ENCODE measurements at regions not wholly inside any gene's neighbourhood (a gene's known extent, or its start where the extent isn't known, plus 50 kb on each side); places are given as distances from the start of the nearest gene placed in this dataset.

- Histone ChIP-seq H3K4me3 (ENCODE audit: insufficient read depth, low read depth, low read length) (no peak overlapping the region), H3K27me3 (ENCODE audit: control insufficient read depth, insufficient read depth, low read length, poor library complexity, severe bottlenecking) (no peaks in the 10 kb centered on the region), H3K4me1 (ENCODE audit: control insufficient read depth, insufficient read depth, low read length) (no peaks in the 10 kb centered on the region), H3K27ac (ENCODE audit: insufficient read depth, low read depth, low read length, poor library complexity, severe bottlenecking) (no peak overlapping the region), H3K36me3 (ENCODE audit: control insufficient read depth, insufficient read depth, low read length) (no peaks in the 10 kb centered on the region), H3K9me3 (ENCODE audit: control insufficient read depth, low read length) (no peaks in the 10 kb centered on the region)
- 93 to 96% methylated on average over 3 of the region's 3 CpGs for WGBS, 2 experiments
These were observed 315.7 kb upstream of the ECI2 start for GRCh38 chr6:4451081-4451480.

- no peaks in the 10 kb centered on the region for H3K9me3 ChIP-seq (ENCODE audit: control insufficient read depth, low read length)
- no peak overlapping the region for H3K27ac ChIP-seq (ENCODE audit: insufficient read depth, low read depth, low read length, poor library complexity, severe bottlenecking)
These were observed 314.9 kb upstream of the ECI2 start for GRCh38 chr6:4450237-4450636.

GRCh38 chr6:4449409-4449808 lies 314.0 kb upstream of the ECI2 start:
- H3K36me3 ChIP-seq (ENCODE audit: control insufficient read depth, insufficient read depth, low read length): no peaks in the 10 kb centered on the region
- 85 to 86% methylated on average over 1 of the region's 1 CpG for WGBS, 2 experiments
- no peaks in the 10 kb centered on the region for H3K4me1 ChIP-seq (ENCODE audit: control insufficient read depth, insufficient read depth, low read length)
- no peaks in the 10 kb centered on the region for H3K9me3 ChIP-seq (ENCODE audit: control insufficient read depth, low read length)
- no peak overlapping the region for H3K27ac ChIP-seq (ENCODE audit: insufficient read depth, low read depth, low read length, poor library complexity, severe bottlenecking)
- no peak overlapping the region for H3K4me3 ChIP-seq (ENCODE audit: insufficient read depth, low read depth, low read length)
- H3K27me3 ChIP-seq (ENCODE audit: control insufficient read depth, insufficient read depth, low read length, poor library complexity, severe bottlenecking): no peaks in the 10 kb centered on the region

More at GRCh38 chr6:4450237-4450636, 314.9 kb upstream of the ECI2 start:
- H3K4me3 ChIP-seq (ENCODE audit: insufficient read depth, low read depth, low read length): no peak overlapping the region
- no peaks in the 10 kb centered on the region for H3K4me1 ChIP-seq (ENCODE audit: control insufficient read depth, insufficient read depth, low read length)
- WGBS, 2 experiments: 100% methylated on average over 1 of the region's 1 CpG; no CpG with 5 or more reads in 1 of the 2 experiments
- H3K36me3 ChIP-seq (ENCODE audit: control insufficient read depth, insufficient read depth, low read length): no peaks in the 10 kb centered on the region
- H3K27me3 ChIP-seq (ENCODE audit: control insufficient read depth, insufficient read depth, low read length, poor library complexity, severe bottlenecking): no peaks in the 10 kb centered on the region

- Histone ChIP-seq H3K27me3 (ENCODE audit: control insufficient read depth, insufficient read depth, low read length, poor library complexity, severe bottlenecking) (no peaks in the 10 kb centered on the region), H3K4me3 (ENCODE audit: insufficient read depth, low read depth, low read length) (no peak overlapping the region), H3K9me3 (ENCODE audit: control insufficient read depth, low read length) (no peaks in the 10 kb centered on the region), H3K36me3 (ENCODE audit: control insufficient read depth, insufficient read depth, low read length) (no peaks in the 10 kb centered on the region), H3K27ac (ENCODE audit: insufficient read depth, low read depth, low read length, poor library complexity, severe bottlenecking) (no peak overlapping the region), H3K4me1 (ENCODE audit: control insufficient read depth, insufficient read depth, low read length) (no peaks in the 10 kb centered on the region)
- 100% methylated on average over 1 to 2 of the region's 3 CpGs for WGBS, 2 experiments
These were observed 313.5 kb upstream of the ECI2 start for GRCh38 chr6:4448841-4449240.

GRCh38 chr6:4447639-4448330 lies 312.4 kb upstream of the ECI2 start:
- Histone ChIP-seq H3K4me1 (ENCODE audit: control insufficient read depth, insufficient read depth, low read length) (no peaks in the 10 kb centered on the region), H3K27ac (ENCODE audit: insufficient read depth, low read depth, low read length, poor library complexity, severe bottlenecking) (no peak overlapping the region), H3K9me3 (ENCODE audit: control insufficient read depth, low read length) (no peaks in the 10 kb centered on the region), H3K27me3 (ENCODE audit: control insufficient read depth, insufficient read depth, low read length, poor library complexity, severe bottlenecking) (no peaks in the 10 kb centered on the region), H3K36me3 (ENCODE audit: control insufficient read depth, insufficient read depth, low read length) (no peaks in the 10 kb centered on the region), H3K4me3 (ENCODE audit: insufficient read depth, low read depth, low read length) (no peak overlapping the region)
- WGBS, 2 experiments: 90 to 92% methylated on average over 5 of the region's 5 CpGs

- Histone ChIP-seq H3K4me1 (ENCODE audit: control insufficient read depth, insufficient read depth, low read length) (no peaks in the 10 kb centered on the region), H3K9me3 (ENCODE audit: control insufficient read depth, low read length) (no peaks in the 10 kb centered on the region), H3K27ac (ENCODE audit: insufficient read depth, low read depth, low read length, poor library complexity, severe bottlenecking) (no peak overlapping the region), H3K4me3 (ENCODE audit: insufficient read depth, low read depth, low read length) (no peak overlapping the region), H3K36me3 (ENCODE audit: control insufficient read depth, insufficient read depth, low read length) (no peaks in the 10 kb centered on the region), H3K27me3 (ENCODE audit: control insufficient read depth, insufficient read depth, low read length, poor library complexity, severe bottlenecking) (no peaks in the 10 kb centered on the region)
- 95% methylated on average over 7 to 8 of the region's 8 CpGs for WGBS, 2 experiments
These were observed 311.6 kb upstream of the ECI2 start for GRCh38 chr6:4446982-4447381.

GRCh38 chr6:4441981-4442434 lies 306.6 kb upstream of the ECI2 start:
- Histone ChIP-seq H3K27ac (ENCODE audit: insufficient read depth, low read depth, low read length, poor library complexity, severe bottlenecking) (no peak overlapping the region), H3K27me3 (ENCODE audit: control insufficient read depth, insufficient read depth, low read length, poor library complexity, severe bottlenecking) (no peaks in the 10 kb centered on the region), H3K4me1 (ENCODE audit: control insufficient read depth, insufficient read depth, low read length) (no peaks in the 10 kb centered on the region), H3K36me3 (ENCODE audit: control insufficient read depth, insufficient read depth, low read length) (no peaks in the 10 kb centered on the region), H3K4me3 (ENCODE audit: insufficient read depth, low read depth, low read length) (no peak overlapping the region), H3K9me3 (ENCODE audit: control insufficient read depth, low read length) (no peaks in the 10 kb centered on the region)

- WGBS, 2 experiments: 100% methylated on average over 1 to 2 of the region's 2 CpGs
- H3K9me3 ChIP-seq (ENCODE audit: control insufficient read depth, low read length): no peaks in the 10 kb centered on the region
- no peak overlapping the region for H3K4me3 ChIP-seq (ENCODE audit: insufficient read depth, low read depth, low read length)
- no peaks in the 10 kb centered on the region for H3K27me3 ChIP-seq (ENCODE audit: control insufficient read depth, insufficient read depth, low read length, poor library complexity, severe bottlenecking)
- no peaks in the 10 kb centered on the region for H3K4me1 ChIP-seq (ENCODE audit: control insufficient read depth, insufficient read depth, low read length)
- H3K27ac ChIP-seq (ENCODE audit: insufficient read depth, low read depth, low read length, poor library complexity, severe bottlenecking): no peak overlapping the region
- no peaks in the 10 kb centered on the region for H3K36me3 ChIP-seq (ENCODE audit: control insufficient read depth, insufficient read depth, low read length)
These were observed 303.8 kb upstream of the ECI2 start for GRCh38 chr6:4439159-4439558.

GRCh38 chr6:4437342-4437741 lies 302.0 kb upstream of the ECI2 start:
- H3K27ac ChIP-seq (ENCODE audit: insufficient read depth, low read depth, low read length, poor library complexity, severe bottlenecking): no peak overlapping the region
- no peaks in the 10 kb centered on the region for H3K27me3 ChIP-seq (ENCODE audit: control insufficient read depth, insufficient read depth, low read length, poor library complexity, severe bottlenecking)
- no peaks in the 10 kb centered on the region for H3K9me3 ChIP-seq (ENCODE audit: control insufficient read depth, low read length)
- no peaks in the 10 kb centered on the region for H3K4me1 ChIP-seq (ENCODE audit: control insufficient read depth, insufficient read depth, low read length)
- no peaks in the 10 kb centered on the region for H3K36me3 ChIP-seq (ENCODE audit: control insufficient read depth, insufficient read depth, low read length)
- H3K4me3 ChIP-seq (ENCODE audit: insufficient read depth, low read depth, low read length): no peak overlapping the region
- 86 to 90% methylated on average over 1 of the region's 1 CpG for WGBS, 2 experiments

GRCh38 chr6:4435981-4436445 lies 300.6 kb upstream of the ECI2 start:
- no peaks in the 10 kb centered on the region for H3K4me1 ChIP-seq (ENCODE audit: control insufficient read depth, insufficient read depth, low read length)
- WGBS, 2 experiments: 74 to 76% methylated on average over 2 of the region's 2 CpGs
- no peaks in the 10 kb centered on the region for H3K9me3 ChIP-seq (ENCODE audit: control insufficient read depth, low read length)
- H3K27me3 ChIP-seq (ENCODE audit: control insufficient read depth, insufficient read depth, low read length, poor library complexity, severe bottlenecking): no peaks in the 10 kb centered on the region
- no peak overlapping the region for H3K4me3 ChIP-seq (ENCODE audit: insufficient read depth, low read depth, low read length)
- no peak overlapping the region for H3K27ac ChIP-seq (ENCODE audit: insufficient read depth, low read depth, low read length, poor library complexity, severe bottlenecking)
- no peaks in the 10 kb centered on the region for H3K36me3 ChIP-seq (ENCODE audit: control insufficient read depth, insufficient read depth, low read length)

Measured in ectodermal cell (in vitro differentiated cells).